ENCODE measurements at regions not wholly inside any gene's neighbourhood (a gene's known extent, or its start where the extent isn't known, plus 50 kb on each side); places are given as distances from the start of the nearest gene placed in this dataset.

GRCh38 chr15:47266566-47266965, 450.7 kb upstream of the SEMA6D start:
- no peak overlapping the region for H3K9ac ChIP-seq (ENCODE audit: low read length)
- H3K27me3 ChIP-seq (ENCODE audit: insufficient read depth, low read length): no peaks in the 10 kb centered on the region
- ATAC-seq (no peak), DNase-seq (ENCODE audit: low read depth, low spot score) (no peak)
- H3K4me1 ChIP-seq (ENCODE audit: control insufficient read depth in 1 of 2, insufficient read depth in 2 of 2, low read length in 2 of 2): no peaks in the 10 kb centered on the region
- ChIA-PET POLR2A (no interaction called here), RAD21 (ENCODE audit: low non-redundant PET in 1 of 2, low total read pairs in 2 of 2, uncharacterized antibody in 2 of 2, unreplicated experiment in 2 of 2) (no interaction called here), CTCF (no interaction called here)
- H2AFZ ChIP-seq (ENCODE audit: low read depth, low read length, poor library complexity, severe bottlenecking): no peak overlapping the region
- intact Hi-C loops (cut with micrococcal nuclease): no loop called here
- H3K9me3 ChIP-seq (ENCODE audit: control insufficient read depth in 1 of 2, insufficient read depth in 1 of 2, low read depth in 1 of 2, low read length in 2 of 2): peaks cover 10 to 21% of the 10 kb centered on the region in 2 experiments; a peak in 2 of 4 replicates
- no peak overlapping the region for H3K4me2 ChIP-seq (ENCODE audit: low read length)
- H3K79me2 ChIP-seq (ENCODE audit: insufficient read depth, low read length): no peaks in the 10 kb centered on the region
- H3K4me3 ChIP-seq (replicated peaks in 1 of 2; ENCODE audit: low read depth in 1 of 2, low read length in 2 of 2): no peak overlapping the region
- no TSS peak for BruUV-seq (replicated peaks)
- no peaks in the 10 kb centered on the region for H4K20me1 ChIP-seq (ENCODE audit: insufficient read depth)
- H3K36me3 ChIP-seq (ENCODE audit: control insufficient read depth in 1 of 2, insufficient read depth in 2 of 2, low read length in 2 of 2): no peaks in the 10 kb centered on the region
- no peaks in the 10 kb centered on the region for H3K9me2 ChIP-seq (ENCODE audit: insufficient read depth)
- TF ChIP-seq CEBPB (IDR thresholded peaks at IDR 0.05; ENCODE audit: low read depth) (no peak), POLR2AphosphoS5 (IDR thresholded peaks at IDR 0.05; ENCODE audit: low read depth, low read length) (no peak), YY1 (IDR thresholded peaks at IDR 0.05; ENCODE audit: extremely low read depth, insufficient replicate concordance, low read depth, low read length) (no peak), SIN3A (IDR thresholded peaks at IDR 0.05; ENCODE audit: low read depth) (no peak), JUND (IDR thresholded peaks at IDR 0.05) (no peak), ZNF274 (IDR thresholded peaks at IDR 0.05; ENCODE audit: low read depth, low read length) (no peak), TCF7L2 (IDR thresholded peaks at IDR 0.05; ENCODE audit: borderline replicate concordance, extremely low read depth, insufficient read depth, insufficient read length) (no peak), CTCF (IDR thresholded peaks at IDR 0.05 in 2 of 3, conservative IDR thresholded peaks at IDR 0.05 in 1 of 3; ENCODE audit: borderline replicate concordance in 1 of 3, insufficient read depth in 1 of 3, low read depth in 2 of 3, low read length in 2 of 3) (no peak)
- no peak overlapping the region for H3K27ac ChIP-seq (ENCODE audit: low read depth, low read length)

- no peak overlapping the region for H3K4me2 ChIP-seq (ENCODE audit: low read length)
- H3K27me3 ChIP-seq (ENCODE audit: insufficient read depth, low read length): no peaks in the 10 kb centered on the region
- intact Hi-C loops (cut with micrococcal nuclease): no loop called here
- H3K4me3 ChIP-seq (replicated peaks in 1 of 2; ENCODE audit: low read depth in 1 of 2, low read length in 2 of 2): no peak overlapping the region
- DNase-seq (ENCODE audit: low read depth, low spot score): no peak
- H3K4me1 ChIP-seq (ENCODE audit: control insufficient read depth in 1 of 2, insufficient read depth in 2 of 2, low read length in 2 of 2): no peaks in the 10 kb centered on the region
- H2AFZ ChIP-seq (ENCODE audit: low read depth, low read length, poor library complexity, severe bottlenecking): no peak overlapping the region
- ChIA-PET RAD21 (ENCODE audit: low non-redundant PET in 1 of 2, low total read pairs in 2 of 2, uncharacterized antibody in 2 of 2, unreplicated experiment in 2 of 2) (no interaction called here), CTCF (no interaction called here), POLR2A (no interaction called here)
- no peaks in the 10 kb centered on the region for H3K36me3 ChIP-seq (ENCODE audit: control insufficient read depth in 1 of 2, insufficient read depth in 2 of 2, low read length in 2 of 2)
- no peak overlapping the region for H3K27ac ChIP-seq (ENCODE audit: low read depth, low read length)
- H3K9me3 ChIP-seq (ENCODE audit: control insufficient read depth in 1 of 2, insufficient read depth in 1 of 2, low read depth in 1 of 2, low read length in 2 of 2): peaks cover 15 to 19% of the 10 kb centered on the region in 2 experiments; a peak in 2 of 4 replicates
- no peaks in the 10 kb centered on the region for H3K79me2 ChIP-seq (ENCODE audit: insufficient read depth, low read length)
- H3K9me2 ChIP-seq (ENCODE audit: insufficient read depth): no peaks in the 10 kb centered on the region
- no peak for TF ChIP-seq EZH2phosphoT487 (IDR thresholded peaks at IDR 0.05; ENCODE audit: borderline replicate concordance)
- TF ChIP-seq MAX (IDR thresholded peaks at IDR 0.05): no peak
- TF ChIP-seq ZNF274 (IDR thresholded peaks at IDR 0.05; ENCODE audit: low read depth, low read length): no peak
- TF ChIP-seq SIN3A (IDR thresholded peaks at IDR 0.05; ENCODE audit: low read depth): no peak
- TF ChIP-seq POLR2A (IDR thresholded peaks at IDR 0.05; ENCODE audit: borderline replicate concordance, extremely low read depth, insufficient read depth, insufficient read length): no peak
- no peak for TF ChIP-seq EZH2 (IDR thresholded peaks at IDR 0.05)
- no peak for TF ChIP-seq RAD21 (IDR thresholded peaks at IDR 0.05; ENCODE audit: low read depth)
- no peak for TF ChIP-seq EGR1 (IDR thresholded peaks at IDR 0.05; ENCODE audit: low read depth)
- H3K9ac ChIP-seq (ENCODE audit: low read length): no peak overlapping the region
- H4K20me1 ChIP-seq (ENCODE audit: insufficient read depth): no peaks in the 10 kb centered on the region
- no peak for ATAC-seq
- no TSS peak for BruUV-seq (replicated peaks)
Measured at GRCh38 chr15:47273864-47274263, 443.4 kb upstream of the SEMA6D start.

Measured in HCT116 (cell line).